ENCODE measurements at regions not wholly inside any gene's neighbourhood (a gene's known extent, or its start where the extent isn't known, plus 50 kb on each side); places are given as distances from the start of the nearest gene placed in this dataset.

DNA sequence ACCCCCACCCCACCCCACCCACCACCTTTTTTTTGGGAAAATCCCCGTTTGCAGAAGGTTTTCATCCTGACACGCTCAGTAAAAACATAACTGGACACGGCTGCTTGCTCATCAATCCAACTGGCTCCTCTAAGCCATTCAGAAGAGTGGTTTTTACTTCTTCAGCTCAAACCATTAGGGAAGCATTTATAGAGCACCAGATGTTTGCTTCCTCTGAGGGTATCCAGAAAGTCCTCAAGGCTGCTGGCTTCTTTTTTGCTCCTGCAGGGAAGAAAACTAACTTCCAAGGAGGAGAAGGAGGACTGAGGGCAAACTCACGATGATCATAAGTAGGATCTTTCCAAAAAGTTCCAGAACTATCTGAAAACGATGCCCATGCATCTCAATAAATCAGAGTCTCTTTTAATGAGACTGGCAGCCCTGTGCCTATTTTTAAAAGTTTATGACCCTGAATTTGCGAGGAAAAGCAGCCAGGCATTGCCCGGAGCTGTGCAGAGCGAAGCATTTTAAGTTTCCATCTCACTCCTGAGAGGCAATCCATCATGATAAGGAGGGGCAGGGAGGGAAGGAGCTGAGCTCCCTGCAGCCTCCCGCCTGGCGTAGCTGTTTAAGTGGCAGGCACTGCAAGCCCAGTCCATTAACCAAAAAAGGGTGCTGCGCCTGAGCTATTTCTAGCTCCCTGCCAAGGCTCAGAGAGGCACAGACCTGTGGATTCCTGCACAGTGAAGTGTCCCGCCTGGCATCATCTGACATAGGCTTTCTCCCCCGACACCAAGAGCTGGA lies 146.3 kb upstream of the FOXF1 start:
- no peak for TF ChIP-seq CTCF (IDR thresholded peaks at IDR 0.05; ENCODE audit: insufficient read depth, low read depth, low read length)
- no peak for TF ChIP-seq EZH2 (IDR thresholded peaks at IDR 0.05; ENCODE audit: insufficient read depth, low read length)

Data from astrocyte (in vitro differentiated cells and primary cell).